Right kidney (tissue), 1 donor: ENCODE measurements at regions not wholly inside any gene's neighbourhood (a gene's known extent, or its start where the extent isn't known, plus 50 kb on each side); places are given as distances from the start of the nearest gene placed in this dataset.
"Not testable (repeated sequence)": the region's sequence is repeated elsewhere in the genome, so short reads cannot be mapped to it uniquely, and the experiment has no call there.

Experiments used
- DNase-seq: peaks from one replicate; pipeline ENCODE4 v3.0.0-alpha.2; 2016

DNA sequence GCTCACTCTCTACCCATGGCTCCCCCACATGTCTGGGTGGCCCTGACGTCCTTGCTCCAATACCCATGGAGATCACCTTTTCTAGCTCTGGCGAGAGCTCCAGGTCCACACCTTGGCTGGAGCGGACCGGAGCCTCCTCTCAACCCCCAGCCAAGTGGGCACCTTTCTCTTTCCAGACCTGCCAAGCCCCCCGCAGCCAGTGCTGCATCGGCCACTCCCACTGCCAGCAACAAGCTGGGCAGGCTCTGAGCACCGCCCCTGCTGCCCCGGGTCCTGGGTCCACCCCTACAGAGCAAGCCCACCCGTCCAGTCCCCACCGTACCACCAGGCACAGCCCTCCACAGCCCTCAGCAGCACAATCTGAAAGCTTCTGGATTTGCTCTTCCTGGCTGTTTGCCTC, 98.2 kb upstream of the C14orf180 start:
- no peak for DNase-seq

DNA sequence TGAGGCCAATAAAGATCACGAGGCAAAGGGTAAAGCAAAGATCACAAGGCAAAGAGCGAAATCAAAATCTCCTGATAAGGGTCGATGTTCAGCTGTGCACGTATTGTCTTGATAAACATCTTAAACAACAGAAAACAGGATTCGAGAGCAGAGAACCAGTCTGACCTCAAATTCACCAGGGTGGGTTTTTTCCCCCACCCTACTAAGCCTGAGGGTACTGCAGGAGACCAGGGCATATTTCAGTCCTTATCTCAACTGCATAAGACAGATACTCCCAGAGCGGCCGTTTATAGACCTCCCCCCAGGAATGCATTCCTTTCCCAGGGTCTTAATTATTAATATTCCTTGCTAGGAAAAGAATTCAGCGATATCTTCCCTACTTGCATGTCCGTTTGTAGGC, 97.5 kb upstream of the C14orf180 start:
- not testable (repeated sequence) for DNase-seq

DNA sequence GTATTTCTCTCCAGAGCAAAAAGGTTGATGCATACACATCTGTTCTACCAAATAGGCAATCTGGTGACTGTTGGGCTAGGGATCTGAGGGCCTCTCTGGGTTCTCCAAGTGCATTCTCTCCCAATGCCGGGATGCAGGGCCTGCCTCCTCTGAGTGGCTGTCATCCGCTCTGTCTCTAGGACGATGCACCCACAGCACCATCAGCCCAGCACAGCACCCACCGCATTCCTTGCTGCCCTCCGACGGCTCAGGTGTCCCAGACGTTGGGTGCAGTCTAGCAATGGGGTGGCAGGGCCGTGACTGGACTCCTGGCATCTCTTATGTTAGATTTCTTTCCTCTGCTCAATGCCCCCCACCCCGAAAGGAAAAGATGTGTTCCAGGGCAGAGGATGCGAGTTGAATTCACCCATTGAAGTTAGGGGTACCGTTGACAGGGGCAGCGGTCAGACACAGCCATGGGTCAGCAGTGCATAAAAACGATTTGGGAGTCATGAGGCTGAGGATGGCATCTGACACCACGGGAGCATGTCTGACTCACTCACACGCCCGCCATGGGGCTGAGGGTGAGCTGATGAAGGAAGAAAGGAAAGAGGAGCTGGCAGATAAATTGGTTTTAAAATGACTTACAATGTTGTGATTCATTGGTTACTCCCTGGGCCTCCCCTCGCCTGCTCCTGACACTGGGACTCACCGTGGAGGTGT, 93.2 kb upstream of the C14orf180 start:
- DNase-seq: no peak

DNA sequence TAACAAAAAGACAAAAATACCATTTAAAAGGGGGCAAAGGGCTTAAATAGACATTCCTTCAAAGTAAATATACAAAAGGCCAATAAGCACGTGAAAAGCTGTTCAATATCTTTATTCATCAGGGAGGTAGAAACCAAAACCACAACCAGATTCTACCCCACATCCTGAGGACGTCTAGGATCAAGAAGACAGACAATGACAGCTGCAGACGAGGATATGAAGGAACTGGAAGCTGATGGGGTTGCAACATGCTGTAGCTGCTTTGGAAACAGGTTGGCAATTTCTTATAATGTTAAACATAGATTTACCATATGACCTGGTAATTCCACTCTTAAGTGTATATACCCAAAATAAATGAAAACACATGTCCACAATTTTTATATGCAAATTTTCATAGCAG, 85.1 kb upstream of the C14orf180 start:
- no peak for DNase-seq

DNA sequence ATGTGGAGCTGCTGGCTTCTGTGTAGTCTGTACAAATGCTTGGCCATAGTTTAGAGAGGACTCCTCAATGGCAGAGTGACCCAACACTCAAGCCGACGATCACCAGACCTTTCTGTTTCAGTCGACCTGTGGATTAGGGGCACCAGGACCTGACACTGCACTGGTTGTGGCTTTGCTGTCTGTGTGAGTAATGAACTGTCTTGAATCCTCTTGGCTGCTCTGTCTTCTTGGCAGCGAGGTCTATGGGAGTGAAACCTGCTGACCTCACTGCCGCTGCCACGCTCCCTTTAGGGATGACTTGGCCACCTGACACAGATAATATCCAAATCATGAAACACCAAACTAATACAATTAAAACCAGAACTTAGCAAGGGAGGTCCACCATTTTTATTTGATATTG, 83.5 kb upstream of the C14orf180 start:
- DNase-seq: no peak

DNA sequence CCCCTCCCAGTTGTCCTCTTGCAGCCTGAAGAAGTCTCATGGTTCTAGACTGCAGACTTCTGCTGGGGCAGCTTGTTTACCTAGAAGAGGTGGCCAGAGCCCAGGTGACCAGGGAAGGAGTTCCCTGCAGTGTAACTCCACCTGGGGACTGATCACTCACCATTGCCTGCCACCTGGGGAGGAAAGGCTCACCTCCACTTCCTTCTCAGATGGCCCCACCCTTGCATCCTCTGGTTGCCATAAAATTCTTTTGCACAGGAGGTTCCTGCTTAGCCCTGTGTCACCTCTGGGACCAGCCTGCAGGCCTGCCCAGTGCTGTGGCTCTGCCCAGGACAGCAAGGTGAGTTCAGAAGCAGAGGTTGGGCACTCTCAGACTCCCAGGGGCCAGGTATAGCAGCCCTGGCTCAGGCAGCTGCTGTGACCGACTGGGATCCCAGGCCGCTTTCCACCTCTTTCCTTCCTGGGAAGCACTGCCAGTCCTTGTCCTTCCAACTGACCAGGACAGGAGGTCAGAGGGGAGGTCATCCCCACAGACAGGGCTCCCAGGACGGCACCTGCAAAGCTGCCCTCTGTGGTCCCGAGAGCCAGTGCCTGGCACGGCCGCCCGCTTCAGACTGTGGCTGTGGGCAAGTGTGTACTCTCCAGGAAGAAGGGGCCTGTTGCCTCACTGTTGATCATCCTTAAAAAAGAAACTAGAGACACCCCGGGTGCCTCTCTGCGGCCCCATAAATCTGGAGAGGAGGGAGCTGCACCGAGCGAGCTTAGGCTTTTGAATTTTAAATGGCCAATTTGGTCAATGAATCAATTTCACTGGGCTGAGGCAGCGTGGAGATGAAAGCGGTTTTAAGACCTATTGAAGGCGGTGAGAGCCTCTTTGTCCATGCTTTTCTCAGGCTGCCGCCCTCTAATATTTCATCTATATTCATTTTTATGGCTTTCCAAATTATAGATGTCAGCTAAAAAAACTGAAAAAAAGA, 79.5 kb upstream of the C14orf180 start:
- DNase-seq: no peak

DNA sequence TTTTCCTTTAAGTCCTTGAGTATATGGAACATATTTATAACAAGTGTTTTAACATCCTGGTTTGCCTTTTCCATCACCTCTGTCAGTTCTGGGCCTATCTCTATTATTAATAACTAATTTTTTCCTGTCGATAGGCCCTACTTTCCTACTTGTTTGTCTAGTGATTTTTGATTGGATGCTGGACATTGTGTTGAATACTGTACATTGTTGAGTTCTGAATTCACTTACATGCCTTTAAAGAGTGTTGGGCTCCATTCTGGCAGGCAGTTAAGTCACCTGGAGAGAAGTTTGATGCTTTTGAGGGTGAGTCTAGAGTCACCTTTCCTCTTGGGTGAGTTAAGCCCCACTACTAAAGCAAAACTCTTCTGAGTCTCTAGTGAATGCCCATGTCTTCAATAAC, 77.5 kb upstream of the C14orf180 start:
- DNase-seq: no peak

DNA sequence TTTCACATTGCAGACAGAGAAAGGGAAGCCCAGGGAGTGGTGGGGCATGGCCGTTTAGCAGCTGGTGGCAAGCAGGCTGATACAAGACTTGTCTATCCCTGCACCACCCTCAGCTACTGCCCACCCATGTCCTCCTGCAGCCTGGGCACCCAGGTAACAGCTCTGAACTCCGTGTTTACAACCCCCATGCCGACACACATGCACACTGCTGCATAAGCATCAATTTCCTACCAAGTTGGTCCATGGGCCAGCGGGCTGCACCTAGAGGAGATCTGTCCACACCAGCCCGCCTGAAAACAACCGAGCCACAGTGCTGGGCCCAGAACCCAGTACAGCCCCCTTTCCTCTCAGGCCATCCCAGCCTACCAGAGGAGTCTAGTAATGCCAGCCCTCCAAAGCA, 75.9 kb upstream of the C14orf180 start:
- DNase-seq: no peak

DNA sequence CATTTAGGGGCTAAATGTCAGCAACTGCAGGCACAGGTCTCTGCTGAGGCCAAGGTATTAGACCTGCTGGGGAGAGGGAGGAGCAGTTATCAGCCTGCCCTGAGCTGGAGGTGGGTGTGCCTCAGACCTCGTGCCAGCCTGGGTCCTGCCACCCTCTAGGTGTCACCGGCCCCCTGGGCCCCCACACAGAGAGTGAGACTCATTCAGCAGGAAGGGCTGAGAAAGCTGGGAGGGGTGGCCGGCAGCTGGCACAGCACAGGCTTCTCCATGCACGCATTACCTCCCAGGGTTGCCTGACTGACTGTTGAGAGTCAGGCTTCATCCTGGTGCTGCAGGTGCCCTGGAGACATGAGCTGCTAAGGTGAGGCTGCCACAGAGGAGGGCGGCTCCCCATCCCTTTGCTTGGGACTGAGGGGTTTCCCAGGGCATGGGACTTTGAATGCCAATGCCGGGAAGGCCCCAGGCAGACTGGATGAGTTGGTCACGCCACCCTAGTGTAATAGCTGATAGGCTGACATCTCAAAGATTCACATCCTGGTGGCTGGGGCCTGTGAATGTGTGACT, 75.3 kb upstream of the C14orf180 start:
- no peak for DNase-seq

DNA sequence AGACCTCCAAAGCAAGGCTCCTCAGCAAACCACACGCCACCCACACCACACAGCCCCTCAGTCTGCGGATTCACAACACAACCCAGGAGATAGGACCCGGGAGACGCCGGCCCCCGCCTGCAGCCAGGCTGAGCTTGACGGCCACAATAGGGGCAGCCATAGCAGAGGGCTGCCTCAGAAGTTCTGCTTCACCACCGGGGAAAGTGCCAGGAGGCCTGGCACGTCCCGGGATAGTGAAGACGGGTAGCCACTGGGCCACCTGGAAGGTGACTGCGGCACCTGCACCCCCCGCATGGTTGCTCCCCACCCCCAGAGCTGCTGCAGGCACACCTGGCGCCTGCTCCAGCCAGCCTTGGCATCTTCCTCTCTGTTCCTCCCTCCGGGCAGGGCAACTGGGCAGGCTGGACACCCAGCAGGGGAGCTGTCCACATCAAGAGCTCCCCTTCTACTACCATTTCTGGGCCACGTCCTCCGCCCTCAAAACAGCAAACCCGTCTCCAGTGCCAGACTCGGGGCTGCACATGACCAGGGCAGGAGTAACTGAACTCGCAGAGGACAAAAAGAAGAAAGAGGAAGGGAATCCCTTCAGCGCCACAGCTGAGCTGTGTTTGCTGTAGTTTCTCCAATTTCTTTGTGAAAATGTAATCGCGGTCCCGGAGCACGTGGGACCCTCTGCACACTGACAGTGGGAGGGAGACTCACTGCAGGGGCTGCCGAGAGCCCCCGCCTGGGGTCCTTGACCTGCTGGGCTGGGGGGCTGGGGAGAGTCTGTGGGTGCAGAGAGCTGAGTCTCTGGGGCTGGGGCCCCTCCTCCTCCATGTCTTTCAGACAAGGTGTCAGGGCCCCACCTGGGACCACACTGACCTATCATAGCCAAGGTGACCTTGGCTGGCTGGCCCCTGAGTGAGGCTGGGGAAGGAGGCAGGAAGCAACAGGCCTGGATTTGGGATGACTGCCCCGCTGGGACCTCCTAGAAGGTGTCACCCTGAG, 74.2 kb upstream of the C14orf180 start:
- DNase-seq: no peak

DNA sequence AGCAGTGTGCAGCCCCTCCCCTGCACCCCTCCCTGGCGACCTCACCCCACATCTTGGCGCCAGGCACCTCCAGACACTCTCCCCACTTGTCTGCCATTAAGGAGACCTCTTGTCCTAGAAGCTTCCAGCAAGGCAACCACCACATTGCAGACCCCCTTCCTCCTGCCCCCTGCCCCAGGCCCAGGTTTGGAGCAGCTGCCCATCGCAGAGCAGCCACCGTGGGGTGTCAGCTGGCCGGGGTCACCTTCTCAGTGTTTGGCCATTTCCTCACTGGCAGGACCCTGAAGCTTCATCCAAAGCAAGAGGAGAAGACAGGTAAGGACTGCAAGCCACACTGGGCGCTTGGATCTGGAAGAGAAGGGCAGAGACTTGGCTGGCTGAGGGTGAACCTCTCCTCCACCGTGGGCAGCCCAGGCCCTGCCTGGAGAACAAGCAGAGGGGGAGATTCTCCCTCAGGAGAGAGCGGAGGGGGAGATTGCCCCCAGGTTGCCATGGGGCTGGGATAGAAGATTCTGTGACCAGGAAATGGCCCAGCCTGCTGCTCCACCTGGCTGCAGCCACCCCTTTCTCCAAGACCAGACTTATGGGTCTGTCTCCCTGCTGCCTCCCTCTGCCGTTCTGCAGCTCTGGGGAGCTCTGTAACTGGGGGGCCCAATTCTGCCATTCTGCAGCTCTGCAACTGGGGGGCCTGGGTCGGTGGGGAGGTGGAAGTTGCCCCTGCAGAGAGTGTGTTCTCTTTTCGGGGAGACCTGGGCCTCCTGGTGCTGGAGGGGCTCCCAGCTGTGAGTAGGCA, 72.9 kb upstream of the C14orf180 start:
- no peak for DNase-seq

DNA sequence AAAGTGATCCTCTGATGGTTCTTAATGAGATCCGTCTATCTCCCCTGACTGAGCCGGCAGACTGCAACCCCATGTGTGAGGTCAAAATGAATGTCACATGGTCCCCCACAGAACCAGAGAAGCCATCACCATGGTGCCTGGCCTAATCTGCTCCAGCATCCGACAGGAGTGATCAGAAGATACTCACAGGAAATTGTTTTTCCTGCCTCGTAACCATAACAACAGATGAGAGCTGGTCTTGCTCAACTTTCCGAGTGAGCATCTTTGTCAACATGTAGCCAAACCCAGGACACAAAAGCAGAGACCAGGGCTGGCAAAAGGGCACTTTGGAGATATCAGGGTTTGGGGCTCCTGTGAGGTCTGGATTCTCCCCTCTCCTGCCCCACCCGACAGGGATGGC, 72.1 kb upstream of the C14orf180 start:
- DNase-seq: no peak

DNA sequence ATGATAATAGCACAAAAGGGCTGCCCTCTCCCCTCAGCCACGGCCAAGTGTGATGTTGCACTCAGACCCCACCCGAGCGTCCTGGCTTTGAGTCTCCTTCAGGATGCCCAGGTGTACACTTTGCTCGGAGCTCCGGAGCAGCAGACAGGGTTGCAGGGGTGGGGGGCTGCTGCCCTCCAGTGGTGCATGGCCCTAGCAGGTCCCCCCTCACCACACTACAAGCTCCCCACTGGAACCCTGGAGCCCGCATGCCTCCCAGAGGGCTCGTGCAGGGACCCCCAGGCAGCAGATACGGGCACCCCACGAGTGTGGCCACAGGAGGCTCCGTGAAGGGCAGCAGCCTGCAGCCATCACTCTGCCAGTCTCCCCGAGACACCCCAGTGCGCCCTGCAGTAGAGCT, 69.9 kb upstream of the C14orf180 start:
- DNase-seq: no peak

DNA sequence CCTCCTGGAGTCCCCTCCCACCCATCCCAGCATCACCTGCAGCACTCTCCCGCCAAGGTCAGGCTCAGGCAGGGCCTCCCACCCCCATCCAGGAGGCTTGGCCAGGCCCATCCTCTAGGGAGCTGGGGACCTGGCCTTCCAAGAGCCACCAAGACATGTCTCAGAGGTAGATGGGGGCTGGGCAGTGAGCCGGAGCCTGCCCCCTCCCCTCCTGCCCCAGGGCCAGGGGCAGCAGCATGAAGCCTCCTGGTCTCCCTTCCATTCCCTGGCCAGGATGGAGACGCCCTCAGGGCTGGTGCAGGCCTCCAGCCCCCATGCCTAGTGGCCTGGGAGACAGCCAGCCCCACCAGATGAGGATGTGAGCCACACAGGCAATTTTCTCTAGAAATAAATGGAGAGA, 69.3 kb upstream of the C14orf180 start:
- no peak for DNase-seq

DNA sequence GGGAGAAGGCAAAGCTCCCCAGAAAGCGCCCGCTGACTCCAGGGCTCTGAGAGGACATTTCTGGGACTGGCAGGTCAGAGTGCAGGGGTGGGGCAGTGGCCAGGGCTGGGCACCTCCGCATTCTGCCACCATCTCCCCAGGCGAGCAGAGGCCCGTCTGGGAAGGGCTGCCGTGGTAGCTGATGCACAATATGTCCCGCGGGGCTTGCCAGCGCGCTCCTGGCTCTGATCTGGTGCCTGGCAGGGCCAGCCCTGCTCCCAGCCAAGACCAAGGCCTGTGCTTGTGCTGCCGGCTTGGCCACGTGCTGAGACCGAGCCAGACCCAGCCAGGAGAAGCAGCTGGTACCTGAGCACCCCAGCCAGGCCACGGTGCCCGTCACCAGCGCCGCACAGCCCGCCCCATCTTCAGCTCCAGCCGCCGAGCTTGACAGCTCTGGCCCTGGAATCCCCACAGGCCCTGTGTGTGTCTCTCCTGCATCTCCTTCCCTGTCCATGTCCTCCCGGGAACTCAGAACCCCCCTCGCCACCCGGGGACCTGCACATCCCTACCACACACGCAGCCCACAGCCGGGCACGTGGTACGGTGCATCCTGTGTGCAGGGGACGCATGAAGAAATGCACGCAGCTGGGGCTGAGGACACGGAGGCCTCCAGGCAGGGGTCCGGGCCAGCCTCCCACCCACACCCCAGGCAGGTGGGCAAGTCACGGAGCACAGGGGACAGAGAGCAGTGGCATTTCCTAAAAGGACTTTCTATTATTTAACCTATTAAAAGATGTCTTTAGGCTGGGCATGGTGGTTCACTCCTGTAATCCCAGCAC, 68.6 kb upstream of the C14orf180 start:
- DNase-seq: no peak

DNA sequence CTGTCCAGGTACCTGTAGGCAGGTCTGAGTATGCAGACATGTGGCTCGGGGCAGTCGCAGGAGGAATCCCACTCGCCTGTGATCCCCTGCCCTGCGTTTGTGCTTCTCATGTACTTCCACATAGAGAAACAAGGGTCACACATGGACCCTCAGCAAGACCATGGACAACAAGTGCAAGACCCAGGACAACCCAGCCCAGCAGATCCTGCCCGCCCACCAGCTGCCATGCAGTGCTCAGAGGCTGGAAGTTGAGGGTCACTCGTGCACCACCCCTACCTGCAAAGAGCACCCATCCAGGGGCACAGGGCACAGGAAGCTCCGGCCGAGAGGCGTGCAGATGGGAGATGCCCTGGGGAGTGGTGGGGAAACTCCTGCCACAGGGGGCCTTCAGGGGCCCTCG, 67.5 kb upstream of the C14orf180 start:
- DNase-seq: no peak

DNA sequence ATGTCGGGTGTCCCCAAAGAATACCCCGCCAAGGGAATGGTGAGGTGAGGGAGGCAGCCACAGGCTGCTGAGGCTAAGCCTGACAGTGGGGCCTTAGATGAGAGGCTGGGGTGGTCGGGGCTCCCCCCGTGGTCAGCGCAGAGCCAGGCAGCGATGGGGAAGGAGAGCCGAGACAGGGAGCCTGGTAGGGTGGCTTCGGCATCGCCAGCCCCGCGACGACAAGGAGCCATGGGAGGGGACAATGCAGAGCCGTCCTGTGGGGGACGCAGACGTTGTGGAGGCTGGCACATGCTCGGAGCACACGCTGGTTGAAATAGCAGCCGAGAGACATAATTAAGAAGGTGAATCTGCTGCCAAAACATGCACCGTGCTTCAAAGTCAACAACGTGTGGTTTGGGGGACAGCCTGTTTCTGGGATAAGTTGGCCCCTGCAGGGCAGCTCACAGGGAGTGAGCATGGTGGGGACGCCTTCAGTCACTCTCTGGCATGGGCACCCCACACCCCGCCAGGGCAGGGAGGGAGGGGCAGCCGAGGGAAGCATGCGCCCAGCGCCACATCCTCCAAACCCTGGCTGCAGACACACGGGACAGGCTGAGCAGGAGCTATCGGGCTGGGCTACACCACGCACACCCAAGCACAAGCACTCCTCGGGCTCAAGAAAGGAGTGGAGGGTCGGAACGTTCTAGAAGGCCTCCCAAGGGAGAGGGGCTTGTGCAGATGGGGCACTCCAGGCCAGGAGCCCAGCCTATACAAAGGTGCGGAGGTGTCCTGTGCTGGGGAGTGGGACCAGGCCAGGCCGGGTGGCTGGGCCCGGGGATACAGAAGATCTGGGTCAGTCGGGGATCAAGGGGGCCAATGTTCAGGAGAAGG, 66.6 kb upstream of the C14orf180 start:
- DNase-seq: no peak

DNA sequence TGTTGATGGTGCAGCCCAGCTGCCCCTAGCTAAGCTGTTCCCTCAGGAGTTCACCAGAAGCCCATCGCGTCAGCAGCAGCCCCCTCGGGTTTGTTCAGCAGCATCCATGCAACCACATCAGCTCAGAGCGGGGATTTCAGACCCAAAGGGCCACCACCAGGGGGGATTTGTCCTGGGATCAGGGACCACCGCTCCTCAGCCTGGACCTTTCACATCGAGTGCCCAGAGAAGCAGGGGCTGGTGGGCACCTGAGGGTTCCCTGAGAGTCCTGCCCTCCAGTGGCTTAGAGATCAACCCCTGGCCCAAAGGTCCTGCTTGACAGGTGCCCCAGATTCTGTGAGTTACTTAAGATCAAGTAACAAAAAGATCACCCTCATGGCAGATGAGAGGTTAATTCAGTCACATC, 65.9 kb upstream of the C14orf180 start:
- no peak for DNase-seq

DNA sequence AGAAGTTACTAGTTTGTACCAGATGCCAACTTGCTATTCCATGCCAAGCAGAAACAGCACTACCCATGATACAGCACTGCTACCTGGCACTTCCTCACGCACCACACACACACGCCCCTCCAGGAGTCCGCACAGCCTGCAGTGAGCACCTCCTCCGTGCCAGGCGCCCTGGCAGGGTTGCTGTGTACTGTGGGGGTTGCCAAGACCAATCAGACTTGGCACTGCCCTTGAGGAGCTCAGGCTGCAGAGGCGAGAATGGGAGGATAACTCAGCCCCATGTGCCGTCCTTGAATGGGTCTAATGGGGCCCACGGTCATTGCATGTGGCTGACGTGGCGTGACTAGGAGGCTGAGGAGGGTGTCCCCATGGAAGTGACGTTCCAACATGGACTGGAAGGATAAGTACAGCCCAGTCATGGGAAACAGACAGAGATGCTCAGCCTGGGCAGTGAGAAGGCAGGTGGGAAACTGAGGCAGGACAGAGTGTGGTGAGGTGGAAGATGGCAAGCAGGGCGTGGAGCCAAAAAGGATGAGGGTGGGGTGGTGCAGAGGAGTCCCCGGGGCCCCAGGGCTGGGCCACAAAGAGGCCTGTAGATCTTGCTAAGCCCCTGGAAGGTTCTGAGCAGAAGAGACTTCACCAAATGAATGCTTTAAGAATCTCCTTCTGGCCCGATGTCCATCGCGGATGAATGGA, 65.3 kb upstream of the C14orf180 start:
- no peak for DNase-seq
